SK-N-SH (cell line): ENCODE measurements at regions not wholly inside any gene's neighbourhood (a gene's known extent, or its start where the extent isn't known, plus 50 kb on each side); places are given as distances from the start of the nearest gene placed in this dataset.

ENCODE experiments used
- CTCF ChIA-PET: fragments of 300-600, 350-600 bp; formaldehyde crosslinking; extraction: SDS; loops from one replicate; lab custom pipeline; 2021; lab: Yijun Ruan, JAX
- POLR2A ChIA-PET: fragments of 350-600 bp; sonication (Branson Sonifier 250); formaldehyde crosslinking; extraction: SDS; loops from one replicate; lab custom pipeline; 2020; ENCODE audit warnings: antibody characterized with exemption, inconsistent platforms; lab: Yijun Ruan, JAX
- DNase-seq: peaks from one replicate; pipeline ENCODE4 v3.0.0; 2012
- H2AFZ ChIP-seq: fragments of 200-600 bp; sonication (generic); 2 replicates; pipeline ENCODE4 v1.8.1; 2016; ENCODE audit warnings: antibody characterized with exemption, mild to moderate bottlenecking, low read depth
- H3F3A ChIP-seq: fragments of 200-600 bp; sonication (generic); replicated peaks from 2 replicates; pipeline ENCODE3; 2016; ENCODE audit warnings: antibody characterized with exemption, mild to moderate bottlenecking; ENCODE audit not compliant: insufficient read depth
- H3K27ac ChIP-seq, 2 experiments: fragments of 200-500 bp in 1 of 2; fragments of 200-600 bp in 1 of 2; sonication (Bioruptor generic) in 1 of 2; sonication (generic), shearing (Covaris generic) in 1 of 2; 2 replicates each; pipeline versions ENCODE4 v1.5.1 to v1.6.1; 2014 to 2016; ENCODE audit warnings: low read depth in 2 of 2, inconsistent platforms in 1 of 2, low read length in 1 of 2, mild to moderate bottlenecking in 1 of 2, mixed read lengths in 1 of 2
- H3K27me3 ChIP-seq: fragments of 200-600 bp; sonication (generic), shearing (Covaris generic); 2 replicates; pipeline ENCODE4 v1.6.1; 2016; ENCODE audit warnings: mixed run types; ENCODE audit not compliant: insufficient read depth
- H3K36me3 ChIP-seq, 2 experiments: fragments of 200-500 bp in 1 of 2; fragments of 200-600 bp in 1 of 2; sonication (Bioruptor generic) in 1 of 2; sonication (generic) in 1 of 2; replicated peaks in 1 of 2; 2 replicates each; pipeline versions ENCODE3 to v1.5.1; 2014 to 2016; ENCODE audit warnings: low read length in 1 of 2, mild to moderate bottlenecking in 1 of 2; ENCODE audit not compliant: insufficient read depth in 2 of 2, control insufficient read depth in 1 of 2
- H3K4me1 ChIP-seq, 2 experiments: fragments of 200-500 bp in 1 of 2; fragments of 200-600 bp in 1 of 2; sonication (Bioruptor generic) in 1 of 2; sonication (generic), shearing (Covaris generic) in 1 of 2; 2 replicates each; pipeline versions ENCODE4 v1.5.1 to v1.6.1; 2014 to 2016; ENCODE audit warnings: low read depth in 1 of 2, low read length in 1 of 2, mixed run types in 1 of 2; ENCODE audit not compliant: insufficient read depth in 2 of 2, control insufficient read depth in 1 of 2
- H3K4me2 ChIP-seq: fragments of 200-600 bp; sonication (generic), shearing (Covaris generic); 2 replicates; pipeline ENCODE4 v1.6.1; 2017; ENCODE audit warnings: mixed run types
- H3K4me3 ChIP-seq, 2 experiments: fragments of 200-500 bp in 1 of 2; fragments of 200-600 bp in 1 of 2; sonication (Bioruptor generic) in 1 of 2; sonication (generic), shearing (Covaris generic) in 1 of 2; 2 replicates each; pipeline versions ENCODE4 v1.5.1 to v1.8.1; 2014 to 2016; ENCODE audit warnings: low read depth in 2 of 2, inconsistent platforms in 1 of 2, low read length in 1 of 2, mild to moderate bottlenecking in 1 of 2, mixed read lengths in 1 of 2, moderate library complexity in 1 of 2
- H3K79me2 ChIP-seq: fragments of 200-600 bp; sonication (generic); 2 replicates; pipeline ENCODE4 v1.8.1; 2017; ENCODE audit warnings: mild to moderate bottlenecking; ENCODE audit not compliant: insufficient read depth
- H3K9ac ChIP-seq: fragments of 200-600 bp; sonication (generic); 2 replicates; pipeline ENCODE4 v1.6.1; 2017; ENCODE audit warnings: mixed run types
- H3K9me2 ChIP-seq: fragments of 200-600 bp; sonication (generic); 2 replicates; pipeline ENCODE4 v1.6.1; 2017; ENCODE audit warnings: mixed run types
- H3K9me3 ChIP-seq: fragments of 200-600 bp; sonication (generic); 2 replicates; pipeline ENCODE4 v1.6.1; 2017; ENCODE audit warnings: mixed run types, mild to moderate bottlenecking, moderate library complexity
- H4K20me1 ChIP-seq: fragments of 200-600 bp; sonication (generic); 2 replicates; pipeline ENCODE4 v1.6.1; 2017; ENCODE audit warnings: mild to moderate bottlenecking, mixed run types; ENCODE audit not compliant: insufficient read depth
- EZH2phosphoT487 ChIP-seq: fragments of 200-600 bp; sonication (generic); IDR thresholded peaks from 2 replicates; pipeline ENCODE4 v1.6.1; 2017; ENCODE audit warnings: low read depth, mixed run types, mild to moderate bottlenecking, antibody characterized with exemption, moderate library complexity, borderline replicate concordance
- FOXM1 ChIP-seq: IDR thresholded peaks from 2 replicates; pipeline ENCODE4 v1.4.0; 2012; ENCODE audit warnings: low read depth, mild to moderate bottlenecking
- JUND ChIP-seq: IDR thresholded peaks from 2 replicates; pipeline ENCODE4 v1.4.0; 2012
- NFIC ChIP-seq: IDR thresholded peaks from 2 replicates; pipeline ENCODE4 v1.4.0; 2012; ENCODE audit warnings: borderline replicate concordance
- NRF1 ChIP-seq: IDR thresholded peaks from 2 replicates; pipeline ENCODE4 v1.6.1; 2012; ENCODE audit warnings: low read depth, mild to moderate bottlenecking, low read length
- POLR2AphosphoS5 ChIP-seq: IDR thresholded peaks from 2 replicates; pipeline ENCODE4 v1.6.1; 2012; ENCODE audit warnings: low read depth, low read length
- RAD21 ChIP-seq: IDR thresholded peaks from 2 replicates; pipeline ENCODE4 v1.6.1; 2012; ENCODE audit warnings: mild to moderate bottlenecking, low read length
- REST ChIP-seq: IDR thresholded peaks from 2 replicates; pipeline ENCODE4 v1.6.1; 2012; ENCODE audit warnings: mild to moderate bottlenecking, low read depth, low read length, moderate library complexity
- SIN3A ChIP-seq: IDR thresholded peaks from 2 replicates; pipeline ENCODE4 v1.6.1; 2012; ENCODE audit warnings: low read depth, mild to moderate bottlenecking, low read length, moderate library complexity, borderline replicate concordance
- SMC3 ChIP-seq: IDR thresholded peaks from 2 replicates; pipeline ENCODE4 v1.6.1; 2012; ENCODE audit warnings: low read depth, low read length, improper control_type of control experiment
- TCF12 ChIP-seq: IDR thresholded peaks from 2 replicates; pipeline ENCODE4 v1.4.0; 2012
- TEAD4 ChIP-seq: IDR thresholded peaks from 2 replicates; pipeline ENCODE4 v1.4.0; 2012; ENCODE audit warnings: mild to moderate bottlenecking, borderline replicate concordance; ENCODE audit not compliant: insufficient read depth
- YY1 ChIP-seq: IDR thresholded peaks from 2 replicates; pipeline ENCODE4 v1.4.0; 2012; ENCODE audit warnings: low read depth, mild to moderate bottlenecking
- WGBS: methylation state at CpG from one replicate; pipeline ENCODE4 v1.1.6; 2017; ENCODE audit warnings: low lambda C conversion rate; 5-methylcytosine and 5-hydroxymethylcytosine counted together
- TF ChIP-seq, protein P1 (sequence below): fragments of 150-350 bp; IDR thresholded peaks from 2 replicates; pipeline ENCODE4 v1.6.1; 2017; ENCODE audit warnings: antibody characterized with exemption, low read length, low read depth, borderline replicate concordance
- TF ChIP-seq, protein P2 (sequence below): IDR thresholded peaks from 2 replicates; pipeline ENCODE4 v1.4.0; 2012; ENCODE audit warnings: low read depth, borderline replicate concordance

DNA sequence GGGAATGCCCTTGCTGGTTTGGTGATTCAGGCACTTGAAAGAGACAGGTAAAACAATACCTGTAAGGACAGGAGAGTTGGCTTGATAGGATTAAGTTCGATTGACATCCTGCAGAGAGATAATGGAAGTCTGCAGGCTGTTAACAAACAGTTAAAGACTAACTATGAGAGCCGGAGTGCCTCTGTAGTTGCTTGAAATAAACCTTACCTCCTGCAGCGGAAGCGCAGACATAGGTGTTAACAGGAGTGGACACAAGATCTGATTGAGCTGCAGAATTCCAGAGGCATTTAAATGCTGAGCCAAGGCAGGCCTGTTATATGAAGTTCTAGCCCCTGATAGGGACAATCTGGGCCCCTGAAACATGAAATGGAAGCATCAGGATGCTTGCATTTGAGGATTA is 416.7 kb upstream of the MAOA start:
- Histone ChIP-seq H2AFZ (no peak overlapping the region), H4K20me1 (no peaks in the 10 kb centered on the region), H3K27me3 (no peaks in the 10 kb centered on the region), H3K27ac (no peak overlapping the region), H3K4me2 (no peak overlapping the region), H3K4me3 (no peak overlapping the region), H3K36me3 (no peaks in the 10 kb centered on the region), H3F3A (no peaks in the 10 kb centered on the region), H3K9me3 (no peaks in the 10 kb centered on the region), H3K9me2 (no peaks in the 10 kb centered on the region), H3K4me1 (no peaks in the 10 kb centered on the region), H3K79me2 (no peaks in the 10 kb centered on the region), H3K9ac (no peak overlapping the region)
- WGBS, result 7% methylated on average over 4 of the region's 4 CpGs
- TF ChIP-seq, protein P1, sequence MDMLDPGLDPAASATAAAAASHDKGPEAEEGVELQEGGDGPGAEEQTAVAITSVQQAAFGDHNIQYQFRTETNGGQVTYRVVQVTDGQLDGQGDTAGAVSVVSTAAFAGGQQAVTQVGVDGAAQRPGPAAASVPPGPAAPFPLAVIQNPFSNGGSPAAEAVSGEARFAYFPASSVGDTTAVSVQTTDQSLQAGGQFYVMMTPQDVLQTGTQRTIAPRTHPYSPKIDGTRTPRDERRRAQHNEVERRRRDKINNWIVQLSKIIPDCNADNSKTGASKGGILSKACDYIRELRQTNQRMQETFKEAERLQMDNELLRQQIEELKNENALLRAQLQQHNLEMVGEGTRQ, result no peak
- TF ChIP-seq SMC3, result no peak
- no peak for TF ChIP-seq JUND
- TF ChIP-seq YY1, result no peak
- TF ChIP-seq TCF12, result no peak
- no peak for TF ChIP-seq TEAD4
- TF ChIP-seq RAD21, result no peak
- no peak for TF ChIP-seq NRF1
- TF ChIP-seq EZH2phosphoT487, result no peak
- TF ChIP-seq SIN3A, result no peak
- no peak for TF ChIP-seq FOXM1
- TF ChIP-seq NFIC, result no peak
- no peak for TF ChIP-seq POLR2AphosphoS5
- no peak for TF ChIP-seq REST
- TF ChIP-seq, protein P2, sequence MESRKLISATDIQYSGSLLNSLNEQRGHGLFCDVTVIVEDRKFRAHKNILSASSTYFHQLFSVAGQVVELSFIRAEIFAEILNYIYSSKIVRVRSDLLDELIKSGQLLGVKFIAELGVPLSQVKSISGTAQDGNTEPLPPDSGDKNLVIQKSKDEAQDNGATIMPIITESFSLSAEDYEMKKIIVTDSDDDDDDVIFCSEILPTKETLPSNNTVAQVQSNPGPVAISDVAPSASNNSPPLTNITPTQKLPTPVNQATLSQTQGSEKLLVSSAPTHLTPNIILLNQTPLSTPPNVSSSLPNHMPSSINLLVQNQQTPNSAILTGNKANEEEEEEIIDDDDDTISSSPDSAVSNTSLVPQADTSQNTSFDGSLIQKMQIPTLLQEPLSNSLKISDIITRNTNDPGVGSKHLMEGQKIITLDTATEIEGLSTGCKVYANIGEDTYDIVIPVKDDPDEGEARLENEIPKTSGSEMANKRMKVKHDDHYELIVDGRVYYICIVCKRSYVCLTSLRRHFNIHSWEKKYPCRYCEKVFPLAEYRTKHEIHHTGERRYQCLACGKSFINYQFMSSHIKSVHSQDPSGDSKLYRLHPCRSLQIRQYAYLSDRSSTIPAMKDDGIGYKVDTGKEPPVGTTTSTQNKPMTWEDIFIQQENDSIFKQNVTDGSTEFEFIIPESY, result no peak
- ChIA-PET POLR2A (no interaction called here), CTCF (no interaction called here)
- DNase-seq, result no peak
